HG02852 (cell line): ENCODE measurements at regions not wholly inside any gene's neighbourhood (a gene's known extent, or its start where the extent isn't known, plus 50 kb on each side); places are given as distances from the start of the nearest gene placed in this dataset.

Source experiments
- ATAC-seq: cut with Tn5 transposase; IDR thresholded peaks from one replicate; pipeline ENCODE4 v1.9.1; 2021; ENCODE audit warnings: mild to moderate bottlenecking, moderate library complexity; ENCODE audit not compliant: unreplicated experiment

DNA sequence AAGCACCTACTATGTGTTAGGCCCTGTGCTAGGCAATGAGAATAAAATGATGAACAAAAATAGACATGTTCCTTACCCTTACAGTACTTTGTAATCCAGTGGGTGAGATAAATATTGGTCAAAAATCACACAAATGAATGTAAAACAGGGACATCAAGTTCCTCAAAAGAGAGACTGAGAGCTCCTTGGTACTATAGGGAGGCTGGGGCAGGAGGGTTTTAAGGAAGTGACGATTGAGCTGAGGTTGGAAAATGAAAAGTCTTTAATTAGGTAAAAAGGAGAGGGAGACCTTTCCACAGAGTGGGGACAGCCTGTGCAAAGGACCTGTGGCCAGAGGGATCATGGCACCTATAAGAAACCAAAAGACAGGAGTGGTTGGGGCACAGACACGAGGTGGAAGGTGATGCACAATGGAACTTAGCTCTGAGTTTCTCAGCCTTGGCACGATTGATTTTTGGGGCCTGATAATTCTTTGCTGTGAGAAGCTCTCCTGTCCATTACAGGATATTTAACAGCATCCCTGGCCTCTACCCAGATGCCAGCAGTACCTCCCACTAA lies 140.3 kb downstream of the CEP57L1 start:
- no peak for ATAC-seq

DNA sequence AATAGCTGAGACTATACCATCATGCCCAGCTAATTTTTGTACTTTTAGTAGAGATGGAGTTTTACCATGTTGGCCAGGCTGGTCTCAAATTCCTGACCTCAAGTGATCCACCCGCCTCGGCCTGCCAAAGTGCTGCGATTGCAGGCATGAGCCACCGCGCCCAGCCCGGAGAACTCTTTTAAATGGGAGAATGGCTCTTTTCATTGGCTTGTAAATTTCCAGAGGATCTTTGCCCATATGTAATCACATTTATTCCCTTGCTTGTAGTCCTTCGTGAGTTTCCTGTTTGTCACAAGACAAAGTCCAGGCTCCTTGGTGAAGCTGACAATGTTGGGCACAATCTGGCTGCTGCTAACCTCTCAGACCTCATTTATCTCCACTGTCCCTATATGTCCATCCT lies 135.1 kb downstream of the CEP57L1 start:
- no peak for ATAC-seq

DNA sequence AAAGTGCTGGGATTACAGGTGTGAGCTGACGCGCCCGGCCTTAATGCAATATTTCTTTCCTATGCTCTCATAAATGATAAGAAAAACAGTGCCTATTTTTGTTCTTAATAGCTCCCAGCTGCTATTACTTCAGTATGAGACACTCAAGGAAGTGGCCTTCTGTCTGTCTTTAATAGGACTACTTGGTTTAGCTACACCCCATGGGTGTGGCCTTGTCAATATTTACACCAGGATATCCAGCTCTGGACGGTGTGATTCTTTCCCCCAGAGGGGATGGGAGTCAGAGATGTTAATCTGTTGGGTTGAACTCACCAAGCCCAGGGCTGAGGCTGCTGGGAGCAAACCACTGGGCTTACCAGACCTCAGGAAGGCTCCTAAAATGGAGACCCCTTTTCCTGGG lies 134.2 kb downstream of the CEP57L1 start:
- no peak for ATAC-seq

DNA sequence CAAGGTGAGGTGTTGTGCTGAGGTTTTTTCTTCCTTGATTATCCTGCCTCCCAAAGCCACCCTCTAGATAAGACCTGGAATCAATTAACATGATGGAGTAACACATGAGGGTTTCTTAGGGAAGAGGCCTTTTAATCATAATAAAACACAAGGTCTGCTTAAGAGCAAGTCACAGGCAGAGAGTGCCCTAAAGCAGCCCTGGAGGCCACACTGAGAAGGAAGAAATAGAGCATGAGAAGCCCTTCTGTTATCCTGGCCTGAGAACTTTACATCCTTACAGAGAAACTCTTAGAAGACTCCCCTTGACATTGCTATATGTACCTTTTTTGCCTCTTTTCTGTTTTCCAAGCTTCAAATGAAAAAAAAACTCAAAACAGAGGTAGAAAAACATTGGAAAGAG lies 132.3 kb downstream of the CEP57L1 start:
- no peak for ATAC-seq

DNA sequence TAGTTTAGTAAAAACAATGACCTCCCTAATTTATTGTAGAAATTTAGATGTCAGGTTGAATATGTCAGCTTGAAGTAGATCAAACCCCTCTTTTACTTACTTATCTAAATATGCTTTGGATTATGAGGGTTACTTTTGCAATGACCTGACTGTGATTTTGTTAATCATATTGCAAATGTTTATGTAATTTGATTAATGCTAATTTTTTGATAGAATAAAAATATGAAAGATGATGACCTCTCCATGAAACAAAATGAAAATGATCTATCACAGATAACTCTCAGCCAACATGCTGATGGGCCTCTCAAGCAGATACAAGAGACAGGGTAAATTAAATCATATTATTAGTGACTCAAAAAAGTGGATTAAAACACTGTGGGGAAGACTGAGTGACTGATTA lies 131.0 kb downstream of the CEP57L1 start:
- ATAC-seq, result no peak

DNA sequence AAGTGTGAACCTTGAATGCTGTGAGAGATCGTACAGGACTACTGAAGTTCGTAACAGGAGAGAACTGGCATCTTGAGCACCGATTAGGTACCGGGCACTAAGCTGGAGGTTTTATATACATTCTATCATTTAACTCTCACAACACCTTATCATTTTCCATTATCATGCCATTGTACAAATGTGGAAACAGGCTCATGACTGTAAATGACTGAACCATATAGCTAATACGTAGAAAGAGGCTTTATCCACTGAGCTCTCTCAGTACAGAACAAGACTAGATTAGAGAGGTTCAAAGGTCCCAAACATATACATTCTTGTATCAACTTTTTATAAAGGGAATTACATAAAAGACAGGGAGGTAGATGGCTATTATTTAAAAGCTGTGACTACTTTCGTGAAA lies 130.6 kb downstream of the CEP57L1 start:
- no peak for ATAC-seq

DNA sequence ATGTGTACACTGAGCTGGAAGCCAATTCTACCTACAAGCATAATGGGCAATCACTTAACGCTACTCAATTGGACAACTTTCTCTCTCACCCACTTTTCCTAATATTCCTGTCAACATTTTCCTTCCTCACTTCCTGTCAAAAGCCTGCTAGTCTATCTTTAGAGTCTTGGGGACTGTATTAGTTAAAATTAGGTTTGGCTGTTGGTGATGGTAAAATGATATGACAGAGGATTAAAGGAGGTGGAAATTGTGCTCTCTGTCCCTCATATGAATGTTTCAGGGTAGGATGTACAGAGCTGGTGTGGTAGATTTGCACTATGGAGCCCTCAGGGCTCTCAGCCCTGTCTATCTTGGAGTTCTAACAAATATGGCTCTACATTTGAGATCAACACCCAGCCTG lies 129.7 kb downstream of the CEP57L1 start:
- ATAC-seq, result no peak

DNA sequence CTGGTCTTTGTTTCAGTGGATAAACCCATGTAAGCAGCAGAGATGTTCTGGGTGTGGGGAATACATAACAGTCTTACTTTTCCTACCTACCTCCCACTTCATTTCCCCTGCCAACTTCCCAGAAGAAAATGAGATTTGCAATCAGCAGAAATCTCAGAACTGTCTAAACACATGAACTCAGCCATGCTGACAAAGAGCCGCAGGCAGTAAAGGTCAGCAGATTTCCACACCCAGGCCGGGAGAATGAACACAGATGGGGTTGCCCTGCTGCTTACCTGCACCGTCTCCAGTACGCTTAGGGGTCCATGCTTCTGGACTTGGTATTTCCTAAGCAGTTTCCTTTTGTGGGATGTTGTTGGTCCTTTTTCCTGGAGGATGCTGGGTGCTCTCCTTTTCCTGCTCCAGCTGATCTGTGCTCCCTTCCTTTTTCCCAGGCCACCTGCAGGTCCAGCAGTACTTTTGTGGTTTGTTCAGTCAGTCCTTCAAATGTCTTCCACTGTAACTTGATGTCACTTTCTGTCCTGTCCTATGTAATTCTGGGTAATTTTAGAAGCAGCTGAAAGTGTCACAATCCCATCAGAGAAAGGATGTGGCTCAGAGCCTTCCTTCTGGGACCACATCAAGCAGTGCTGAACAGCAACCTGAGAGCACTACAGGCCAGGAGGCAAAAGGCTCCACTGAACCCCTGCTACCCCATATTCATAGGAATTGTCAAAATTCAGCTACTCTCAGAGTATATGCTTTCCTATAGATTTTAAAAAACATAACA lies 129.0 kb downstream of the CEP57L1 start:
- ATAC-seq, result no peak

DNA sequence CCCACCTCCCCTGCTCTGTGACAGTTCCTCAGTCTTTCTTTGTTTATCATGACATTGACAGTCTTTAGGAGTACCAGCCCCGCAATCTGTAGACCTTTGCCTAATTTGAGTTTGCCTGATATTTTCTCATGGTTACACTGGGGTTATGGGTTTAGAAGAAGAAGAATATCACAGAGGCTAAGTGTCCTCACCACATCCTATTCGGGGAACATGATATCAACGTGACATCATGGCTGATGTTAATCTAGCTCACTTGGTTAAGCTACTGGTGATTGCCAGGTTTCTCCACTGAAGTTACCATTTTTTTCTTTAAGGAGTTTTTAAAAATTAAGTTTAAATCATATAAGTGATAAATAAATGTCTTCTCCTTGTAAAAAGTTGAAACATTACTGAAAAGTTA lies 127.5 kb downstream of the CEP57L1 start:
- ATAC-seq, result no peak

DNA sequence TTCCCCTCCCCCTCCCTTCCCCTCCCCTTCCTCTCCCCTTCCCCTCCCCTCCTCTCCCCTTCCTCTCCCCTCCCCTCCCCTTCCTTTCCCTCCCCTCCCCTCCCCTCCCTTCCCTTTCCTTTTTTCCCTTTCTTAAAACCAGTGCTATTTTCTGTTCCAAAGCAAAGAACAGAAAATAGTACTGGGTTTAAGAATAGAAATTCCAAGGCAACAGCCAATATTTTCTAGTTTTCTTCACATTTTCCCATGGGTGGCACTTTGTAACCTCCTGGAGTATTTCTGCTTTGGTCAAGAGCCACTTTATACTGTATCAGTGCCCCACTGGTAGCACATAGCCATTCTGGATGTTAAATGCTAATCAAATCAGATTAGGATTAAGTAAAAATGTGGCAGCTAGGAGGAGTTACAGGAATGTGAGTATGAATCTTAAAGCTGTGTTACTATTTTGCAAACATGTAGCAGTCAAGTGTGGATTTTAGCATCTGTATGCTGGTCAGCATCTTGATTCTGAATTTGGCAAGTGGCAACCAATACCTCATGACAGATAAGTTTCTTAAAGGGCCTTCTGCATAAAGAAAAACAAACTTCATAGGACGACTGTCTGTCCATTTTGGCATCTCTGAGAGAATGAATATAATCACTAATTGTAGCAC lies 126.4 kb downstream of the CEP57L1 start:
- ATAC-seq, result no peak
